H1 (cell line): ENCODE measurements at regions not wholly inside any gene's neighbourhood (a gene's known extent, or its start where the extent isn't known, plus 50 kb on each side); places are given as distances from the start of the nearest gene placed in this dataset.
"Not testable (repeated sequence)": the region's sequence is repeated elsewhere in the genome, so short reads cannot be mapped to it uniquely, and the experiment has no call there.

ENCODE experiments used
- CTCF ChIA-PET: fragments of 300-600 bp; sonication (Branson Sonifier 250); formaldehyde crosslinking; loops from one replicate; lab custom pipeline; 2021; ENCODE audit not compliant: partially characterized antibody; lab: Charles Lee
- POLR2A ChIA-PET: fragments of 300-600 bp; sonication (Branson Sonifier 250); formaldehyde crosslinking; loops from one replicate; lab custom pipeline; 2021; ENCODE audit warnings: inconsistent platforms; ENCODE audit not compliant: partially characterized antibody; lab: Charles Lee
- DNase-seq, 2 experiments: peaks; one replicate each; pipeline versions ENCODE4 v3.0.0 to v3.0.0-alpha.2; 2010 to 2022; ENCODE audit warnings: low spot score in 2 of 2, low read depth in 1 of 2, mixed read lengths in 1 of 2
- FAIRE-seq: peaks from 2 replicates; lab custom pipeline; 2011; peaks lifted over from hg19 to GRCh38; lab: Jason Lieb, UNC
- H2AFZ ChIP-seq: 2 replicates; pipeline ENCODE4 v1.8.1; 2012; ENCODE audit warnings: low read length, inconsistent platforms
- H2AK5ac ChIP-seq: 2 replicates; pipeline ENCODE4 v1.6.1; 2013; ENCODE audit warnings: low read depth, low read length
- H2BK120ac ChIP-seq: replicated peaks from 2 replicates; pipeline ENCODE3; 2013; ENCODE audit warnings: low read depth, low read length, inconsistent platforms
- H2BK12ac ChIP-seq: 2 replicates; pipeline ENCODE4 v1.6.1; 2013; ENCODE audit warnings: low read depth, low read length
- H2BK15ac ChIP-seq: 2 replicates; pipeline ENCODE4 v1.6.1; 2013; ENCODE audit warnings: low read length
- H2BK20ac ChIP-seq: 2 replicates; pipeline ENCODE4 v1.6.1; 2013; ENCODE audit warnings: low read length
- H2BK5ac ChIP-seq: 2 replicates; pipeline ENCODE4 v1.6.1; 2013; ENCODE audit warnings: low read depth, low read length
- H3K14ac ChIP-seq: 2 replicates; pipeline ENCODE4 v1.6.1; 2013; ENCODE audit warnings: inconsistent platforms; ENCODE audit not compliant: insufficient read length
- H3K18ac ChIP-seq: 2 replicates; pipeline ENCODE4 v1.6.1; 2013; ENCODE audit warnings: low read length; ENCODE audit errors: extremely low read depth
- H3K23ac ChIP-seq: 2 replicates; pipeline ENCODE4 v1.6.1; 2013; ENCODE audit warnings: inconsistent platforms; ENCODE audit not compliant: insufficient read length
- H3K23me2 ChIP-seq: 2 replicates; pipeline ENCODE4 v1.6.1; 2013; ENCODE audit warnings: low read depth, low read length
- H3K27ac ChIP-seq: 2 replicates; pipeline ENCODE4 v1.6.1; 2011; ENCODE audit warnings: low read depth, low read length, inconsistent platforms
- H3K27me3 ChIP-seq, 4 experiments: replicated peaks in 1 of 4; 1 replicate in 1 of 4; 2 replicates in 3 of 4; pipeline versions ENCODE4 v1.6.1 to v1.8.1; 2011 to 2013; ENCODE audit warnings: low read length in 3 of 4, mild to moderate bottlenecking in 3 of 4, inconsistent platforms in 2 of 4, mixed read lengths in 2 of 4, moderate library complexity in 1 of 4; ENCODE audit not compliant: control insufficient read depth in 3 of 4, insufficient read depth in 3 of 4; ENCODE audit errors: extremely low read depth in 1 of 4
- H3K36me3 ChIP-seq, 4 experiments: 2 replicates each; pipeline versions ENCODE4 v1.6.1 to v1.8.1; 2011 to 2013; ENCODE audit warnings: mild to moderate bottlenecking in 4 of 4, low read length in 3 of 4, moderate library complexity in 2 of 4, control low read depth in 1 of 4, inconsistent platforms in 1 of 4; ENCODE audit not compliant: insufficient read depth in 4 of 4, control insufficient read depth in 2 of 4
- H3K4ac ChIP-seq: replicated peaks from 2 replicates; pipeline ENCODE3; 2013; ENCODE audit warnings: low read length, low read depth, mixed read lengths, inconsistent platforms; ENCODE audit not compliant: insufficient read length
- H3K4me1 ChIP-seq, 4 experiments: replicated peaks in 1 of 4; 1 replicate in 1 of 4; 2 replicates in 3 of 4; pipeline versions ENCODE4 v1.6.1 to v1.8.1; 2011 to 2013; ENCODE audit warnings: low read length in 3 of 4, inconsistent platforms in 2 of 4, mixed read lengths in 1 of 4; ENCODE audit not compliant: insufficient read depth in 4 of 4, control insufficient read depth in 3 of 4
- H3K4me2 ChIP-seq, 2 experiments: 2 replicates each; pipeline versions ENCODE4 v1.6.1 to v1.8.1; 2011 to 2013; ENCODE audit warnings: low read depth in 2 of 2, low read length in 2 of 2, control low read depth in 1 of 2, inconsistent platforms in 1 of 2, mild to moderate bottlenecking in 1 of 2; ENCODE audit not compliant: insufficient read depth in 1 of 2
- H3K4me3 ChIP-seq, 4 experiments: fragments of 200-600, 300-600 bp in 1 of 4; sonication (generic), shearing (Covaris generic), sonication (Bioruptor Twin) in 1 of 4; 2 replicates each; pipeline versions ENCODE4 v1.5.1 to v1.8.1; 2011 to 2016; ENCODE audit warnings: low read length in 4 of 4, low read depth in 3 of 4, control low read depth in 2 of 4, inconsistent platforms in 2 of 4, mild to moderate bottlenecking in 2 of 4, mixed read lengths in 1 of 4, moderate library complexity in 1 of 4; ENCODE audit not compliant: insufficient read depth in 2 of 4; ENCODE audit errors: extremely low read depth in 1 of 4
- H3K56ac ChIP-seq: replicated peaks from 2 replicates; pipeline ENCODE3; 2013; ENCODE audit warnings: low read depth, mild to moderate bottlenecking, mixed read lengths, low read length, inconsistent platforms; ENCODE audit not compliant: insufficient read length
- H3K79me1 ChIP-seq: 2 replicates; pipeline ENCODE4 v1.6.1; 2013; ENCODE audit warnings: low read depth, low read length, control low read depth
- H3K79me2 ChIP-seq, 2 experiments: 2 replicates each; pipeline versions ENCODE4 v1.6.1 to v1.8.1; 2012 to 2013; ENCODE audit warnings: low read length in 2 of 2, mild to moderate bottlenecking in 2 of 2, inconsistent platforms in 1 of 2; ENCODE audit not compliant: insufficient read depth in 2 of 2, control insufficient read depth in 1 of 2
- H3K9ac ChIP-seq, 4 experiments: replicated peaks in 1 of 4; 1 replicate in 1 of 4; 2 replicates in 3 of 4; pipeline versions ENCODE4 v1.6.1 to v1.8.1; 2011 to 2013; ENCODE audit warnings: low read depth in 3 of 4, low read length in 3 of 4, control low read depth in 2 of 4, mild to moderate bottlenecking in 2 of 4, moderate library complexity in 2 of 4, inconsistent platforms in 1 of 4; ENCODE audit errors: extremely low read depth in 1 of 4
- H3K9me3 ChIP-seq, 2 experiments: 2 replicates each; pipeline versions ENCODE4 v1.6.1 to v1.8.1; 2012 to 2013; ENCODE audit warnings: mild to moderate bottlenecking in 2 of 2, moderate library complexity in 2 of 2, control low read depth in 1 of 2, inconsistent platforms in 1 of 2, low read depth in 1 of 2, low read length in 1 of 2, mixed read lengths in 1 of 2; ENCODE audit not compliant: insufficient read depth in 2 of 2
- H4K20me1 ChIP-seq, 2 experiments: replicated peaks in 1 of 2; 2 replicates each; pipeline versions ENCODE3 to v1.8.1; 2011 to 2013; ENCODE audit warnings: inconsistent platforms in 2 of 2, low read length in 2 of 2, mild to moderate bottlenecking in 1 of 2; ENCODE audit not compliant: insufficient read depth in 2 of 2, control insufficient read depth in 1 of 2
- H4K5ac ChIP-seq: 2 replicates; pipeline ENCODE4 v1.6.1; 2013; ENCODE audit warnings: low read length, low read depth, mixed read lengths, inconsistent platforms; ENCODE audit not compliant: insufficient read length
- H4K8ac ChIP-seq: 2 replicates; pipeline ENCODE4 v1.8.0; 2013; ENCODE audit warnings: mild to moderate bottlenecking, moderate library complexity, low read length, inconsistent platforms; ENCODE audit not compliant: insufficient read depth; ENCODE audit errors: extremely low read depth
- H4K91ac ChIP-seq: replicated peaks from 2 replicates; pipeline ENCODE3; 2013; ENCODE audit warnings: low read length, mixed read lengths, inconsistent platforms; ENCODE audit not compliant: insufficient read length
- WGBS, 2 experiments: shearing (Covaris generic) in 1 of 2; methylation state at CpG; one replicate each; pipeline versions ENCODE4 v1.1.6 to v1.1.7; 2013 to 2015; ENCODE audit warnings: low lambda C conversion rate in 2 of 2, mixed read lengths in 2 of 2, inconsistent platforms in 1 of 2, low coverage in 1 of 2, missing lambda C conversion rate in 1 of 2; ENCODE audit not compliant: insufficient replicate concordance in 2 of 2, insufficient coverage in 1 of 2, insufficient read length in 1 of 2; ENCODE audit errors: extremely low coverage in 1 of 2, missing lambda C conversion rate in 1 of 2; 5-methylcytosine and 5-hydroxymethylcytosine counted together

- not testable (repeated sequence) for H3K23me2 ChIP-seq, H3K14ac ChIP-seq, H3K23ac ChIP-seq
These were observed 172.7 kb upstream of the CXorf66 start for GRCh38 chrX:140138065-140138464.

More at GRCh38 chrX:140138065-140138464, 172.7 kb upstream of the CXorf66 start:
- H3K4me3 ChIP-seq, H3K4me1 ChIP-seq, H4K91ac ChIP-seq, H3K36me3 ChIP-seq, H4K8ac ChIP-seq, H3K79me1 ChIP-seq, H2AFZ ChIP-seq, POLR2A ChIA-PET, CTCF ChIA-PET, H2BK15ac ChIP-seq, H3K4ac ChIP-seq, H3K79me2 ChIP-seq, H4K20me1 ChIP-seq, H3K56ac ChIP-seq, H3K27ac ChIP-seq, H2AK5ac ChIP-seq, H2BK120ac ChIP-seq, DNase-seq, H2BK12ac ChIP-seq, H3K18ac ChIP-seq, H3K4me2 ChIP-seq, H3K9ac ChIP-seq, H2BK5ac ChIP-seq, H4K5ac ChIP-seq, H3K27me3 ChIP-seq, H3K9me3 ChIP-seq, H2BK20ac ChIP-seq: not testable (repeated sequence)
- 86% methylated on average over 1 of the region's 3 CpGs; no CpG with 5 or more reads in 1 of the 2 experiments for WGBS, 2 experiments
- peak; percentile 71 for FAIRE-seq
